ENCODE measurements at regions not wholly inside any gene's neighbourhood (a gene's known extent, or its start where the extent isn't known, plus 50 kb on each side); places are given as distances from the start of the nearest gene placed in this dataset.

DNA sequence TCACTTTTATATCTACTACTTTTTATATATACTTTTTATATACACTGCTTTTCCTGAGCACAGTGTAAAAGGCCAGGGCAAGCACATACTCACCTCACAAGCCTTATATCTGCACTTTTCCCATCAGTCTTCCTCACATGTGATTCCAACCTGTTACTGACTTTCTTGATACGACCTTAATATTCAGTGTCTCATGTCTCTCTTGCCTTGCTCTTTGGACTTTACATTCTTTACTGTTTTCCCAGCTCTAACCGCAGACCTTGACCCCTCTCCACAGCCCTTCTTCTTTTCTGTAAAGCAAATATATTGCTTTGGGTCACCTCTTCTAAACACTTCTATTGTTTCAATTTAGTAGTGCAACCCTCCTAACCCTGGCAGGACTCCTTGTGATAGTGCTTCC, 353.1 kb upstream of the ANO5 start:
- no peak for DNase-seq

DNA sequence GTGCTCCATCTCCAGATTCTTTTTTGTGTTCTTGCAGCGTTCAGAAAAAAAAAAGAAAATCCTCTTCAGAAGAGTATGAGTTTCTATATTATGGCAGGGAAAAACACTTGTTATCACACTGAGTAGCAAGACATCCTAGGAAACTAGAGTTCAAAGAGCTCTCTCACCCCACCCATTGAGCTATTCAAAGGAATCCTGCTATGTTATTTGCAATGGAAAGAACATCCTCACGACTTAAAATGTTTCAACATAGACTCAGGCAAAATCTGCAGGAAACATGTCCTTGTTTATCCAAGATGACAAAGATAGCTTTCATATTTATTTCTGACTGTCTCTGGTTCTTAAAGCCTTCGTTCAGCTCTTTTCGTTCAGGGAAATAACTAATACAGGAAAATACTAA, 331.6 kb upstream of the ANO5 start:
- DNase-seq = no peak

DNA sequence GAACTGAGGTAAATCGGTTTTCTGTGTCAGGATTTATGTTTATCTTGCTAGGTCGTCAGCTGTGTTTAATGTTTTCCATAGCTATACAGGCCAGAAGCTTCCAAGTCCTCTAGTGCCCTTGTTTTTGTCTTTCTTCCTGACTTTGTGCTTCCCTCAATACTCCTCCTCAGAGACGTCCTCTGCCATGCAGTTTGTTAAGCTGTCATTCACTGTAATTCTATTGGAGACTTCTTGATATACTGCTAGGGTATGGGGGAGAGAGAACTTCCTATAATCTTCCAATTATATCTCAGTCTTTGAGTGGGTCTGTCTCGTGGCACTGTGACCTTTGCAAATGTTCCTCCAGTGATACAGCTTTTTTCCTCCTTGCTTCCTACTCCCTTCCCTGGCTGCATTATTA, 327.3 kb upstream of the ANO5 start:
- no peak for DNase-seq

DNA sequence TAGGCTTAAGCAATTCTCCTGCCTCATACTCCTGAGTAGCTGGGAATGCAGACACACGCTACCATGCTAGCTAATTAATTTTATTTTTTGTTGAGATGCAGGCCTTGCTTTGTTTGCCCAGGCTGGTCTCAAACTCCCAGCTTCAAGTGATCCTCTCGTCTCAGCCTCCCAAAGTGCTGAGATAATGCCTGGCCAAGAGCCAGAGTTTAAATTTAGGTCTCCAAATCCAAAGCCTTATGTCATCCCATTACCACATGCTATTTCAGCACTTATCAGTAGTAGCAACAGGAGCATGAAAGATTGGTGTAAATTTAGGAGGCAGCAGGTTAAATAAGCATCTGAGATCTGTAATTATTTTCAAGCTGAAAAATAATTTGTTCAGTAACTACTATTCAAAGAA, 326.1 kb upstream of the ANO5 start:
- no peak for DNase-seq

DNA sequence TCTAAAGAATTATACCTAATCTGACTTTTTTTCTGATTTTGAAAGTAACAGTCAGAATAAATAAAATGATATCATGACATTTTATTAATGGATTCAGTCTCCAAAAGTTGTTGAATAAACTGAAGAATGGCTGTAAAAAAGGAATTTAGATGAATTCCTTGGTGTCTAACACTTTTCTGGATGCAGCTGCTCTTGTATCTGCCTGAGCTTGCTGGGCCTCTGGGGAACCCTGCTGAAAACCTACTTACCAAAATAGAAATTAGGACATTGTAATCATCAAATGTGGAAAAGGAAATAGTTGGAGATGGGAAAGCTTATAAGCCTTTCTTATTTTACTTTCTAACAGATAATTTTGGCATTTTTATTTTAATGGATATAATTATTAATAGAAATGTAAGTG, 315.7 kb upstream of the ANO5 start:
- DNase-seq = no peak

DNA sequence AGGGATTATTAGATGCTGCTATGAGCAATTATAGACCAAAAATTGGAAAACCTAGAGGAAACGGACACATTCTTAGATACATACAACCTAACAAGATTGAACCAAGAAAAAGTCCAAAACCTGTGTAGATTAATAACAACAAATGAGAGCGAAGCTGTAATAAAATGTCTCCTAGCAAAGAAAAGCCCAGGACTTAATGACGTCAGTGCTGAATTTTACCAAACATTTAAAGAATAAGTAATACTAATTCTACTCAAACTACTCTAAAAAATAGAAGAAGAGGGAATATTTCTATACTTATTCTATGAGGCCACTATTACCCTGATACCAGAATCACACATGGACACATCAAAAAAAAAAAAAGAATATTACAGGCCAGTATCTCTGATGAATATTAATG, 309.5 kb upstream of the ANO5 start:
- no peak for DNase-seq

DNA sequence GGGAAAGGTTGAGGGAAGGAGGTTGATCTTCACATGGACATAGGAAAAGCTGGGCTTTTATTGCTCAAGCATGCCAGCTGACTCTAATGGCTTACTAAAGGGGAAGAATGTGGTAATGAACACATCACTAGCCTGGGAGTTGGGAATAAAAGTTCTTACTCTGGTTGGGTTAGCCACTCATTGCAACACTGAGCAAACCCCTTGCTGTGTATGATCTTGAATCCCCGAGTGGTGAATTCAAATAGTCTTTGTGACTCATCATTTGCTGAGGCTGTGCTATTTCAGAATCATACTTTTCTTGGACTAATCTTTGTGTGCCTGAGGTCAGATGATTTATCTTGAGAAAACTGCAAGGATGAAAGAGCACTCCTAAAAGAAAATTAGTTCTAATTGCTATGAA, 304.1 kb upstream of the ANO5 start:
- no peak for DNase-seq

DNA sequence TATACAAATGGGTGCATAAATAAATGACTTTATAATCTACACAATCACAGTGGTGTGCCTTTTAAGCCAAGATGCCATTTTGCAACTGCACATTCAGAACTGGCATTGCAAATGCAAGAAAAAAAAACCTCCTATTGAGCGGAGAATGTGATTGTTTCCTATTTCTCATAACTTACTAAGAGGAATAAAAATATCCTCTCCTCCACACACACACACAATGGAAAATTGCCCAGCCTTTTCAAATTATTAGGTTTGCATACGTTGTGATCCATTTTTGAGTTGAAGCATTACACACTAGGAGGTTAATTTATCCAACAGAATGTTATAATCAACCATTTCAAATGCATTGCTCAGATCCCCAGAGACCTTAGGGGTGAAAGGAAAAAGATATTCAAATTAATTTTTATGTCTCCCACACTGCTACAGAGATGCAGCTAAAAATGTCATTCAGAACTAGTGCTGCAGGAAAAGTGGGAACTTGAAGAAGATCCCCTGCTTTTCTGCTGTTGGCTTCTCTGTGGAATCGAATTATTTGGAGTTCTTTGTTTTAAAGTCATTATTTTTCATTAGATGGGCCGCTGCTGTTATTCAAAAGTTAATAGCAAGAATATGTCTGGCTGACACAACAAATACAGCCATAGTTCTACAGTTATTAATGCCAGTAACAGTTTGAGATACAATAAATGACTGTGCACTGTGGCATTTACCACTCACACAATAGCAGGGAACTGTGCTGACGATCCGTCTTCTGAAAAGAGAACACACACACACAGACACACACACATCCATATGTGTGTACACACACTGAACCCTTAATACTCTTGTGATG, 299.9 kb upstream of the ANO5 start:
- no peak for DNase-seq

DNA sequence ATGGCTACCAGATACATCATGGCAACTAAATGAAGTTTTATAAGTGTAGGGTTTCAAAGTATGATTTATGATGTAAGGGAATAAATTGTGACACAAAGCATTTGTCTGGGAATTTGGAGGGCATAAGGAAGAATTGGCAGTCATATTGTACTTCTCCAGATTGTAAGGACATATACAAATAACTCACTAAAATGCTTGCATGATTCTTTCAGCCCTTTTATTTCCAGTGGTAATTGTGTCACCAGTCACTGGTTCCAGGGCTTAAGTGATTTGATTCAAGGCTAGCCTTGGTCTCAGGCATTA, 299.4 kb upstream of the ANO5 start:
- DNase-seq = no peak

DNA sequence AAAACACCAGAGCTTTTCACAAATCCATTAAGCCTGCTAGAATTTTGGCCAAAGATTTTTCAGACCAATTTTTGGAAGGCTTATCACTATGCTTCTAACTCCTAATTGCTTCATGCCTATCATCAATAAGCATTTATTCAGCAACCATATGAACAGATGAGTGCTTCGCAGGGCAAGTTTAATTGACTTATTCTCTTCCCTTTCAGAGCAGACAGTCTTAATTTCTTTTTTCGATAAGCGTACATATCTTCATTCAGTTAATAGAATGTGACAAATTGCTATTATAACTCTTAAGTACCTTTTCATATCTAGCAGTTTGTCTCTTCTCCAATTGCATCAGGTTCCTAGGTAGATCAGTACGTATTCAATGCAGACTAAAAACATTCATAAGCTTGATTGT, 298.4 kb upstream of the ANO5 start:
- DNase-seq = no peak

DNA sequence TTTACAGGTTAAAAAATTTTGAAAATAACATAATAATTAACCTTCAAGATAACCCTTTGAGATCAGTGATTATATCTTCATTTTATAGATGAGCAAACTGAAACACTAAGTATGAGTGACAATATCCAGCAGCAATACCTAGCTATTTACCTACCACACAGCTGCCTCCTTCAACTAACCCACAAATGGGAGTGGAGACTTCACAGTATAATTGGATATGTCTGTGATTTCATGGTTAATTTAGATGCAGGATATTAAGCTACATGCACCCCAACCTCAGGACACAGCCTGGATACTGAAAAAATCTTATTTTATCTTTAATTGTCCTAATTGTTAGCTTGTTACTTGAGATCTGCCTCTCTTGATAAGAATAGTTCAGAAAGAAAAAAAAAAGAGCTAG, 297.2 kb upstream of the ANO5 start:
- DNase-seq = no peak

DNA sequence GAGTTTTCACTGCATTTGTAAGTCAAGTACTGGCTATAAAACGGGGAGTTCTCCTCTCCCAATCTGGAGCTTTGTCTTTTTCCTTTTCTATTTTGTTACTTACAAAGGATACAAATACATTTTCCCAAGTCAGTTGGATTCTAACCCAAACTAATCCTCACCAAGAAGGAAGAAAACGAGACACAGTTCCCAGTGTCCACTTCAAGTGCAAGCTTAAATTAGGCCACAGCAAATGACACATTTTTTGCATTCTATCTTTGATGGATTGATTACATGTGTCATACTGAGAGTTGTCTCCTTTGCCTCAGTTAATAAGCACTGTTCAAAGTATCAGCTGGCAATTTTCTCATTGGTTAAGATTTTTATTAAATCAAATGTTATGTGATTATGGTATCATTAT, 296.7 kb upstream of the ANO5 start:
- DNase-seq = no peak

DNA sequence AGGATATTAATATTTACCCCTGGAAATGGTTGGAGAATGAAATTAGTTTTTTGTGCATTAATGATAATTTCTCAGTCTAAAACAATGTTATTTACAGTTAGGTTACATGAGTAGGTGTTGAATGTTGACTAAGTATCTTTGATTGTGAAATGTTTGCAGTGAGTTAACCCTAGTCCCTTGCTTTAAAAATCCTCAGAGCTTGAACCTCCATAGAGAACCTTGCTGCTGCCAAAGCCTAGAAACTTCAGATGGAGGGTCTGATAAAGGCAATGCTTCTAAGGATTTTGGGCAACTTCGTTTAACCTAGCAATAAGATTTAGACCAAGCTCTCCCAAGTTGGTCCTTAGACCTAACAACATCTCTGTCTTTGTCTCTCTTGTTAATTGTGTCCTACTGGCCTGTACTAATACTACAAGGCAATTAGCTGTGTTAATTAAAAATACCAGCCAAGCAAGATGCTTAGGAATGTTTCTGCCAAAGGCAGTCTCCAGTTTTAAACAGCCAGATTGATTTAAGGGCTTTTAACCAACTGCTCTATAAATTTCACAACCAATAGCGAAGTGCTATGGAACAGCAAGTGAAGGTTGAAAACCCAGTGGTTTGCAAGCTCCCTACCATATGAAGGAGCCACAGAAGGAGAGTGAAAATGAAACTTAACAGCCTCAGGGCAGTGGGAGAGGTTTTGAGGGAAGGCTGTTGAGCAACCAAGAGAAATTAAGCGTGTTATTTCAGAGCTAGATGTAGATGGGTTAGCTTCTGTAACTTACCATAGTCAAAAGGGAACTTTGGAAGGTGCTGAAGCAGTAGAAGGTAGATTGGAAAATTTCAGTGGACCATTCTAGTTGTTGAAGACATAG, 295.9 kb upstream of the ANO5 start:
- DNase-seq = no peak

DNA sequence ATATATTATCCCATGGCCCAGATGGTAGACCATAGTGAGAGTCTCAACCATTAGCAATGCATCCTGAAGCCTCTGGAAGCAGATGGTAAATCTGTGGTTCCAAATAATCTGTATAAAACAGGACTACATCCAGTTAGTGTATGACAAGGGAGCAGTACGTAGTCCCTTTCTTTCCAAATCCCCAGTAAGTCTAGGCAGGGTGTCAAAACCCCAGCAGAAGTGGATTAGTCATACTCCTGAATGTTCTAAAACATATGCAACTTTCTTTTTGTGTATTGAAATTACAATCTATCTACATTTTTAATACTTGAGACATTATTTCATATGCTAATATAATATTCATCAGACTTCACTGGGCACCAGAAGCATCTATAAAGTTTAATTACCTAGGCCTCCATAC, 295.1 kb upstream of the ANO5 start:
- no peak for DNase-seq

DNA sequence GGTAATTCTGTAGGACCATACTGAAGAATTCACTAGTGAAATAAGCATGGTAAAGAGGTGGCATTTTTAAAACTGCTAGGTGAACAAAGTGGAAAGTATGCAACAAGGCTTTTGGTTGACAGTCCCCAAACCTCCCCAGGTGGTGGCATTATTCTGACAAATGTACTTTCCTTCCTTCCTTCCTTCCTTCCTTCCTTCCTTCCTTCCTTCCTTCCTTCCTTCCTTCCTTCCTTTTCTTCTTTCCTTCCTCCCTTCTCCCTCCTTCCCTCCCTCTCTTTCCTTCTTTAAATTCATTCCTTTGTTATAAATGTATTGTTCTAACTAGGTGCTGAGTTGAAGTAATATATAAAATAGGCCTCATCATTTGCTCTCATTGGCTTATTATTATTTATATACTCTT, 284.7 kb upstream of the ANO5 start:
- no peak for DNase-seq

DNA sequence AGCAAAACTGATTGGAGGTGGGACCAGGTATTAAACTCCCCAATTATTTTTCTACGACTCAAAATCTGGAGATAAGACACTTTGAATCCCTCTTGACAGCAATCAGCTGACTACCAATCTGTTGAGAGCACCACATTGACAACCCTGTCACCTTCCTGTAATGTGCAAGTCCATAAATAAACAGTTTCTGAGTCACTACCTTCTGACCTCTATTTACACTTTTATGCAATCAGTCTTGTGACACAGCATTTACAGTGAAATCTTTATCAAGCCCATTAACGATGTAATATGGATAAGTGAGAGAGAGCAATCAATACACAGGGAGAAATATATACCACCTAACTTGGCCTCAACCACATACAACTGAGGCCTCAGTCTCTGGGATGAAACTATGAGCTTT, 283.7 kb upstream of the ANO5 start:
- no peak for DNase-seq

DNA sequence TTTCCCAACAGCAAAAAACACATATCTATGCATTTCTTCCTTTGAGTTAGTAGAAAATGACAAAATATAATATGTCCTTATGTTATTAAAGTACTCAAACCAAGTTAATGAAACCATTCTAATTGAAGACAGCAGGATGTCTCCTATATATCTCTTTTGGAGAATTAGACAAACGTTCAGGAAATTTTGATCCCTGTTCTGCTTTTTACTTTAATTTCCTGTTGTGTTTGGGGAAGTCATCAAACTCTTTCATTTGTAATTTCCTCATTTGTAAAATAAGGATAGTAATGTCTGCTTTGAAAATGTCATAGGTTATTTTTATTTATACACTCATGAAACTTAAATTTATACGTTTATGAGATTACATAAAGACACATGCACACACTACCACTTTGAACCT, 281.8 kb upstream of the ANO5 start:
- DNase-seq = no peak

DNA sequence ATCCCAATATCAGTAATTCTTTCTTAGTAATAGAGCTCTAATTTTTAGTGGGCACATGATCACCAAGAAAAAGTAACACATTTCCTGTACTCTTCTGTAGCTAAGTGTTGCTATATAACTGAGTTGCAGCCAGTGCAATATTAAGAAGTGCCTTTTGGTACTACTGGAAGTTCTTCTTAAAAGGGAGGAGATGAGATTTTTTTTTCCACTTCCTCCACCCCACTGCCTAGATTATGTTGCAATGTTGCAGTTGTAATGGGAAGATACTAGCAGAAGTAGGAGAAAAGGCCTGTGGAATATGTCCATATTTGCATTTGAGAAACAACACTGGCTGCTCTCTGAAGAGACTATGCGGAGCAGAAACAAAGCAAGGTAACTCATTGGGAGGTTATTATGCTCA, 280.6 kb upstream of the ANO5 start:
- no peak for DNase-seq

DNA sequence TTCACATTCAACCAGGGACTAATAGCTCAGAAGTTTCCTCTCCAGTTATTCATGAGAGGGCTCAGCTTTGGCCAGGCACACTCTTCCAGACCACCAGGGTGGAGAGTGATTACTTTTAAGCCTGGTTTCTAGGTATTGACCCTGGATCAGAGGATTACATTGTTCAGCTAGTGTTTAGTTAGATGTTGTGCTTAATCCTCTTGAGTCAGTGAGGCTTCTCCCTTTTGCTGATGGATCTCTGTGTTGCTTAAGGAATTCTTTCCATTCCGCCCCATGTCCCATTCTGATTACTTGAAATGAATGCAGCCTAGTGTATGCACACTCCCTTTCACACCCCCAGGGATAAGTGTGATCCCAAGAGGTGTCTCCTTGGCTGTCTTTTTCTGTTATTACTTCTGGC, 271.7 kb upstream of the ANO5 start:
- no peak for DNase-seq

DNA sequence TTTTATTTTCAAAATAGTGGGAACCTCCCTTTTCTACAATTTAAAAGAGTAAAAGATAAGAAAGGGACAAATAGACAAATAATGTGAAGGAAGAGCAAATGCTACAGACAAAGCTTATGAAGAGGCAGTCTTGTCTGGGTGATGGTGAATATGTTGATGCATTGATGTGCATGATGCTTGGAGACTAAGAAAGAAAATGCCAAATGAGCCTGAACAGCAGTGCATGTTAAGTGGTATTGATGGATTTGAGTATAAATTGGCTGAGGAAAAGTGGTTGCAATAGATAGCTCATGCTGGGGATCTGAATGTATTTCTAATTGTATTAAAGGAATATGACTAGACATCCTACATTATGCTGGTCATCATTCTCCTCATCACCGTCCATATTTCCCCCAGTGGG, 268.6 kb upstream of the ANO5 start:
- no peak for DNase-seq

DNA sequence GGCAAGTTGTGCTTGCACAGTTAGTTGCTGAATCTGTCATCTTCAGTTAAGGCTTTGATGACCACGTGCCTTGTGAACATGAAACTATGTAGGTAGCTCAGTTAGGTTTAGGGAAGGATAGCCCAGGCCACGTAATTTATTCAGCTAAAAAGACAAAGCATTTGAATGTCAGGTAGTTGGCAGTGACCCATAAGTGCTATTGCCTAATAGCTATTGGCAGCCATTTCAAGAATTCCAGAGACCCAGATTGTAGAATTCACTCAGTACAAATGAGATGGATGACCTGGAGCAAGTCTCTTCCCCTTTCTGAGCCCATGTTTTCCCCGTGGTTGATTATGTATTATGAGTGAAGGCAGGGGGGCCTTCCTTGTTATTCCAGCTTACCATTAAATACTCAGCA, 265.3 kb upstream of the ANO5 start:
- no peak for DNase-seq

DNA sequence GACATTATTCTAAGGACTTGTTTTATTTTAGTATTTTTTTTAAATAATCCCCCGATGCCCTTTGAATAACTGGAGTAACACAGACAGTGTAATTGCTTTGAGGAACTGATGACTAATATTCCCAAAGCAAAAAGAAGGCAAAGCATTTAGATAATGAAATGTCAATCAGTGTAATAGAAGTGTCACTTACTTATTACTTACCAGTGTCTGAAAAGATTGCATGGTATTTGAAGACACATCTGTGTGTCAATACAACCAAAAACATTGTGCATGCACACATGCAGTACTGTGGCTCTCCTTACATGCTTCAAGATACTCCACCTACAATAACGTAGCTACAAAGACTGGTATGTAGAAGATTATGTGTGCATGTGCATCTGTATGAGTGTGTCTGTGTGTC, 264.0 kb upstream of the ANO5 start:
- DNase-seq = no peak

DNA sequence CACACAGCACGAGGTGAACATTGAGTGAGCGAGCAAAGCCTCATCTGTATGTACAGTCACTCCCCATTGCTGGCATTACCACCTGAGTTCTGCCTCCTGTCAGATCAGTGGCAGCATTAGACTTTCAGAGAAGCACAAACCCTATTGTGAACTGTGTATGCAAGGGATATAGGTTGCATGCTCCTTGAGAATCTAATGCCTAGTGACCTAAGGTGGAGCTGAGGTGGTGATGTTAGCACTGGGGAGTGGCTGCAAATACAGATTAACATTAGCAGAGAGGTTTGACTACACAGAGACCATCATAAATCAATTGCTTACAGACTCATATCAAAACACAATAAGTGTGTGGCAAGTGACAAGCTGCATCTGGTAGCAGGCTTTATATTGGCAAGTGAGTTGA, 262.5 kb upstream of the ANO5 start:
- DNase-seq = no peak

DNA sequence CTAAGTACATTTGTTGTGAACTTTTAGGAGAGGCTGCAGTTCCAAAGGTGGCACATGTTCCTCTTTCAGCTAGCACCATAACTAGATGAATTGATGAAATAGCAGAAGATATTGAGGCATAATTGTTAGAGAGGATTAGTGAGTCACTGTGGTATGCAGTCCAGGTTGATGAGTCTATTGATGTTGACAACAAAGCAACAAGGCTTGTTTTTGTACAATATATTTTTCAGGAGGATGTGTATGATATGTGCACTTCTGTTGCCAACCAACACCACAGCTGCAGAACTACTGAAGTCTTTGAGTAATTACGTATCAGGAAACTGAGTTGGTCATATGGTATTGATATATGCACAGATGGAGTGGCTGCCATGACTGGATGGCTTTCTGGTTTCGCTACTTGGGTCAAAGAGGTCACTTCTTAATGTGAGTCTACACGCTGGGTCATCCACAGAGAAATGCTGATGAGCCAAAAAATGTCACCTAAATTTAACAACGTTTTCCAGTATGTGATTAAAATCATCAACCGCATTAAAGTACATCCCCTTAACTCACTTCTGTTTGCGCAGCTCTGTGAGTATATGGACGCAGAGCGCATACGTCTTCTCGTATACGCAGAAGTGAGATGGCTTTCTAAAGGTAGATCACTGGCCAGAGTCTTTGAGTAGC, 261.3 kb upstream of the ANO5 start:
- no peak for DNase-seq
